ENCODE measurements at regions not wholly inside any gene's neighbourhood (a gene's known extent, or its start where the extent isn't known, plus 50 kb on each side); places are given as distances from the start of the nearest gene placed in this dataset.

DNA sequence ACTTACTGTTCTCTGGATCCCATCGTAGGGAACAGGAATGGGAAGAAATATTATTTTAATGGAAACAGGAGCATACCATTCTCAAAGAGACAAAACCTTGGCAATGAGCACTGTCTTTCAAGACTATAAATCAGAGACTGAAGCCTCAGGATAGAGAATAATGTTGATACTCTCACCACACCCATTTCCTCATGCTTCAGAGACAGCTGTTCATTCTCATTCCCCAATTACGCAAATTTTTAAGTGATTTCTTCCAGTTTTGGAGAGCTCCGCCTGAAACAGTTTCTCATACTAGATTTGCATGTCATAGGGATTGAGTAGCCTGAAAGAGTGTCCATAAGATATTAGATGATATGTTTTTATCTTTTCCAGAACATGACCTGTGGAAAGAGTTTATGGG lies 290.5 kb upstream of the RASA1 start:
- 58% methylated on average over 3 of the region's 3 CpGs for WGBS
- no peak for TF ChIP-seq EP300 (IDR thresholded peaks at IDR 0.05)
- peak in 1 of 2 donors; percentile 36 for TF ChIP-seq POLR2AphosphoS5 (IDR thresholded peaks at IDR 0.05)
- Histone ChIP-seq H3K4me1 (peaks cover 0 to 10% (median 0%) of the 10 kb centered on the region in 4 donors), H3K36me3 (no peaks in the 10 kb centered on the region), H3K9me3 (no peaks in the 10 kb centered on the region), H3K4me3 (no peak overlapping the region), H3K27me3 (no peaks in the 10 kb centered on the region), H3K27ac (replicated peaks in 1 of 4) (peak overlapping the region in 2 of 4 donors; percentile 11 to 41)
- DNase-seq (ENCODE audit: extremely low spot score) = no peak
- intact Hi-C loops (cut with DNase I) = no loop called here

DNA sequence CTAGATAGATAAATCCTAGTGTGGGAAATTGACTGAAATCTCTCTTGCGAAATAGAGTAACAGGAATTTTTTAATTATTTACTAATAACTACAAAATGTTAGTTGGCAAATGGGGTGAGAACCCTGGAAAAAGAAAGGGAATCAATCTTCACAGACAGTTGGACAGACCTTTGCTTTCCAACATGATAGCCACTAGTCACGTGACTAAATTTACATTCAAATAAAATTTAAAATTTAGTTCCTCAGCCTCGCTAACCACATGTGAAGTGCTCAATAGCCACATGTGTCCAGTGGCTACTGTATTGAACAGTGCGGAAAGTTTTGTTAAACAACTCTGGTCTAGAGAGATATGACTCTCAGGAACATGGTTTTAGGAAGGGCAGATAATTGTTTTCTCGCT lies 289.9 kb upstream of the RASA1 start:
- WGBS = 81% methylated on average over 5 of the region's 5 CpGs
- H3K4me1 ChIP-seq = peaks cover 0 to 10% (median 0%) of the 10 kb centered on the region in 4 donors
- DNase-seq (ENCODE audit: extremely low spot score) = no peak
- H3K9me3 ChIP-seq = no peaks in the 10 kb centered on the region
- no peaks in the 10 kb centered on the region for H3K36me3 ChIP-seq
- no peaks in the 10 kb centered on the region for H3K27me3 ChIP-seq
- H3K4me3 ChIP-seq = no peak overlapping the region
- TF ChIP-seq, protein P1, sequence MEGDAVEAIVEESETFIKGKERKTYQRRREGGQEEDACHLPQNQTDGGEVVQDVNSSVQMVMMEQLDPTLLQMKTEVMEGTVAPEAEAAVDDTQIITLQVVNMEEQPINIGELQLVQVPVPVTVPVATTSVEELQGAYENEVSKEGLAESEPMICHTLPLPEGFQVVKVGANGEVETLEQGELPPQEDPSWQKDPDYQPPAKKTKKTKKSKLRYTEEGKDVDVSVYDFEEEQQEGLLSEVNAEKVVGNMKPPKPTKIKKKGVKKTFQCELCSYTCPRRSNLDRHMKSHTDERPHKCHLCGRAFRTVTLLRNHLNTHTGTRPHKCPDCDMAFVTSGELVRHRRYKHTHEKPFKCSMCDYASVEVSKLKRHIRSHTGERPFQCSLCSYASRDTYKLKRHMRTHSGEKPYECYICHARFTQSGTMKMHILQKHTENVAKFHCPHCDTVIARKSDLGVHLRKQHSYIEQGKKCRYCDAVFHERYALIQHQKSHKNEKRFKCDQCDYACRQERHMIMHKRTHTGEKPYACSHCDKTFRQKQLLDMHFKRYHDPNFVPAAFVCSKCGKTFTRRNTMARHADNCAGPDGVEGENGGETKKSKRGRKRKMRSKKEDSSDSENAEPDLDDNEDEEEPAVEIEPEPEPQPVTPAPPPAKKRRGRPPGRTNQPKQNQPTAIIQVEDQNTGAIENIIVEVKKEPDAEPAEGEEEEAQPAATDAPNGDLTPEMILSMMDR (IDR thresholded peaks at IDR 0.05) = no peak
- TF ChIP-seq EP300 (IDR thresholded peaks at IDR 0.05) = no peak
- peak overlapping the region in 1 of 4 donors; percentile 41 for H3K27ac ChIP-seq (replicated peaks in 1 of 4)
- intact Hi-C loops (cut with DNase I) = no loop called here

DNA sequence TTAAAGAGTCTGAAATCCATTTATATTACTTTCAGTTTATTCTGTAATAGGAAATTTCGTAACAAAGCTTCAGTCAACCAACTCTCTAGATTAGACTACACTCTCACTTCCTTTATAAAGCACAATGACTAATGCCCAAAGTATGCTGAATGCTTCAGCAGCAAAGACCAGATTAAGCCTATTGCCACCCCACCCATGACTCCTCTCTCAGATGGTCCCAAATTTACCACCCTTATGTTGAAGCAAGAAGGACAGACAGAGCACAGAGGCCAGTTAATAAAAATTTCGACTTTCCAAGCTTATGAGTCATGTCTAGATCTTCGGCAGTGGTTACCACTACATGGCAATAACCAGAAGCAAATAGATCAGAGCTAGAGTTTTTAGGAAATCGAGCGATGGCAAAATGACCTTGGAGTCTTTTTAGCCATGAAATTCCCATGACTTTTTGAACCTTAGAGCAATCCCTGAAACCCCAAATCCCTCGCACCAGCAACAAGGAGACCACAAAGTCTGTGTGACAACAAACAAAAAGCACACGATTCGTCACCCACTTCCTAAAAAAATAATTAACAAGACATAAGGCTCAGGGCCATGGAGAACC lies 287.8 kb upstream of the RASA1 start:
- peak overlapping the region in 3 of 4 donors; percentile 23 to 59 (median 23) for H3K27ac ChIP-seq (replicated peaks in 1 of 4)
- peaks cover 0 to 10% (median 0%) of the 10 kb centered on the region in 4 donors for H3K4me1 ChIP-seq
- H3K9me3 ChIP-seq = no peaks in the 10 kb centered on the region
- no peak for DNase-seq (ENCODE audit: extremely low spot score)
- no peaks in the 10 kb centered on the region for H3K36me3 ChIP-seq
- intact Hi-C loops (cut with DNase I) = no loop called here
- WGBS = 50% methylated on average over 8 of the region's 8 CpGs
- H3K27me3 ChIP-seq = no peaks in the 10 kb centered on the region
- H3K4me3 ChIP-seq = no peak overlapping the region
- TF ChIP-seq, protein P1 (IDR thresholded peaks at IDR 0.05) = no peak
- TF ChIP-seq POLR2AphosphoS5 (IDR thresholded peaks at IDR 0.05) = peak in 1 of 2 donors; percentile 30

DNA sequence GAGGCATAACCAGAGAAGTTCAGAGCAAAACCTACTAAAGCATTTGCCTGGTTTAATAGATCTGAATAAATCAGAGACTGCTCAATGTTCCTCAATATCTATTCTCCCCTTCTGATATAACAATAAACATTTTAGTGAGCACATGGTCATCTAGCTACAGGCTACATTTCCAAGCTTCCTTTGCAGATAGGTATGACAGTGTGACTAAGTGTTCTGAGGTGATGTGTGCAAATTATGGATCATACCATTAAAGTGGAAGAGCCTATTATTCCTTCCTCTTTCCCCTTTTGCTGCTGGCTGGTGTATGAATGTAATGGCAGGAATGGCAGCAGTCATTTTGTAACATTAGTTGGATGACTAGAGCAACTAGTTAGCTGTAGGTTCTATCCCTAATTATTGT lies 285.8 kb upstream of the RASA1 start:
- no peaks in the 10 kb centered on the region for H3K36me3 ChIP-seq
- TF ChIP-seq POLR2A (IDR thresholded peaks at IDR 0.05; ENCODE audit: low read depth) = no peak
- TF ChIP-seq, protein P1 (IDR thresholded peaks at IDR 0.05) = no peak
- no peak for TF ChIP-seq POLR2AphosphoS5 (IDR thresholded peaks at IDR 0.05)
- TF ChIP-seq EP300 (IDR thresholded peaks at IDR 0.05) = no peak
- H3K9me3 ChIP-seq = no peaks in the 10 kb centered on the region
- no peak for DNase-seq (ENCODE audit: extremely low spot score)
- peaks cover 0 to under 1% (median 0%) of the 10 kb centered on the region in 4 donors for H3K4me1 ChIP-seq
- H3K4me3 ChIP-seq = no peak overlapping the region
- intact Hi-C loops (cut with DNase I) = no loop called here
- H3K27ac ChIP-seq (replicated peaks in 1 of 4) = no peak overlapping the region
- no peaks in the 10 kb centered on the region for H3K27me3 ChIP-seq

DNA sequence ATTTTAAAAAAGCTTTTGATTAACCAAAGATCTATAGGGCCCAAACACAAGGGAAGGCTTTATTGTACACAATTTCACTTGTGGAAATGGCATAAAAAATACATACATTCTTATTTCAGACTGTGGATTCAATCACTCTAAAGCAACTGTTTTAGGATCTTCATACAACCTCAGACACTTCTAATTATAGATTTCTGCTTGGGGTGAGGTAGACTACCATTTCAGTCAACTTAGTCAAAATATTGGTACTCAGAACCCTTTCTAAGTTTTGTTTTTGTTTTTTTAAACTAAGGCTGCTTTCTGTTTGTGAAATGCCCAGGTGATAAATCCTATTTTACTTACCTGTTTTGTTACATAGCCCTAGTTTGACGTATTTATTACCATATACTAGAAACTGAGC lies 284.5 kb upstream of the RASA1 start:
- Histone ChIP-seq H3K9me3 (no peaks in the 10 kb centered on the region), H3K27ac (replicated peaks in 1 of 4) (no peak overlapping the region), H3K27me3 (no peaks in the 10 kb centered on the region), H3K36me3 (no peaks in the 10 kb centered on the region), H3K4me3 (no peak overlapping the region), H3K4me1 (no peaks in the 10 kb centered on the region)
- no peak for DNase-seq (ENCODE audit: extremely low spot score)
- WGBS = 80% methylated on average over 1 of the region's 1 CpG
- intact Hi-C loops (cut with DNase I) = no loop called here
- TF ChIP-seq POLR2AphosphoS5 (IDR thresholded peaks at IDR 0.05) = no peak
- TF ChIP-seq POLR2A (IDR thresholded peaks at IDR 0.05; ENCODE audit: low read depth) = no peak
- no peak for TF ChIP-seq EP300 (IDR thresholded peaks at IDR 0.05)

DNA sequence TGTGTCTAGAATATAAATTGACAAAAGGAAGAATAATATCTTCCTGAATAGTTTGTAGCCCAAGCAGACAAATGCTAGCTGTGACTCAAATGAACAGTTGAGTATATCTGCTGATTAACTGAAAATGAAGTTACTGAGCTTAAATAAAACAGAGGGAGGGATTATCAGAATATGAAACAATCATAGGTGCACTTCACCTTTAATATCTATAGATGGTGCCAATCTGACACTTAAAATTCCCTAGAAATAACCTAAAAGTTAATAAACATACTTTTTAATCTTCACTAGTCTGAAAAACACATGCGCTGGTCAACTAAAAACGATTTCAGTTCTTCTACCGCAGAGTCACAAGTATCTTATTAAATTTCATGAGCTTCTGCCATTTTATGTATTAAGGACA lies 280.8 kb upstream of the RASA1 start:
- Histone ChIP-seq H3K27ac (replicated peaks in 1 of 4) (no peak overlapping the region), H3K36me3 (no peaks in the 10 kb centered on the region), H3K4me1 (no peaks in the 10 kb centered on the region), H3K9me3 (no peaks in the 10 kb centered on the region), H3K4me3 (no peak overlapping the region), H3K27me3 (no peaks in the 10 kb centered on the region)
- 85% methylated on average over 3 of the region's 3 CpGs for WGBS
- intact Hi-C loops (cut with DNase I) = no loop called here
- DNase-seq (ENCODE audit: extremely low spot score) = no peak
- TF ChIP-seq POLR2AphosphoS5 (IDR thresholded peaks at IDR 0.05) (no peak), POLR2A (IDR thresholded peaks at IDR 0.05; ENCODE audit: low read depth) (no peak), EP300 (IDR thresholded peaks at IDR 0.05) (no peak)
- TF ChIP-seq, protein P1 (IDR thresholded peaks at IDR 0.05) = no peak

Measured in esophagus muscularis mucosa (tissue), 4 donors.